Testis (tissue), 2 donors: ENCODE measurements at regions not wholly inside any gene's neighbourhood (a gene's known extent, or its start where the extent isn't known, plus 50 kb on each side); places are given as distances from the start of the nearest gene placed in this dataset.

Experiments
- POLR2A ChIP-seq: fragments of 450-650 bp; IDR thresholded peaks from one replicate; pipeline ENCODE4 v1.6.1; 2017; ENCODE audit warnings: antibody characterized with exemption, mild to moderate bottlenecking, moderate library complexity
- TF ChIP-seq, protein P1 (sequence below), 3 experiments: fragments of 450-650 bp in 2 of 3; fragments of 200-600 bp in 1 of 3; sonication (generic) in 1 of 3; IDR thresholded peaks; one replicate each; pipeline ENCODE4 v1.5.1; 2016 to 2019; ENCODE audit warnings: antibody characterized with exemption in 3 of 3, mild to moderate bottlenecking in 2 of 3, moderate library complexity in 1 of 3

DNA sequence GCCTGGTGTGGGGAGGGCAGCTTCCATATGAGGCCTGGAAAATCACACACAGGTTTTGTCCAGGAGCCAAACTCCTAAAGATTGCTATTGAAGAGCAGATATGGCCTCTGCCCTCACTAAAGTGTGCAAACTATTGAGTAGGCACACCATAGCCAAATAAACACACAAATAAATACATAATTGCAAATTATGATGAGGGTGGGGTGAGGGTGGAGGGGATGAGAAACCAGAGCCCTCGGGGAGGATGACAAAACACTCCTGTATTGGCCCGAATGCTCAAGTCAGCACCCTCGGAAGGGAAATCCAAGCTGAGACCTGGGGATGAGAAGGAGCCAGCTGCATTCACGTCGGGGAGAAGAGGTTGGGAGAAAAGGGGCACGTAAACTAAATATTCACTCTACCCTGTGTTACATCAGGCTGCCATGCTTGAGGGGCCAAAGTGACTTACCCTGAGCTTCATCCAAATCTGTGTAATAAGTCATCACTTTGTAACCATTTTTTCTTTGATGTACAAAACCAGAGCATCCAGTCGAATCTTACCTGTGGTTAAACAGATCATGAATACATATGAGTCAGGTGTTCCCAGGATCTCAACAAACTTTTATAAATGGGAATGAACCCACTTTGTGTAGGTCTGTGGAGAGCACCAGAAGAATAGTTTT lies 73.9 kb upstream of the PCSK1 start:
- TF ChIP-seq, protein P1, sequence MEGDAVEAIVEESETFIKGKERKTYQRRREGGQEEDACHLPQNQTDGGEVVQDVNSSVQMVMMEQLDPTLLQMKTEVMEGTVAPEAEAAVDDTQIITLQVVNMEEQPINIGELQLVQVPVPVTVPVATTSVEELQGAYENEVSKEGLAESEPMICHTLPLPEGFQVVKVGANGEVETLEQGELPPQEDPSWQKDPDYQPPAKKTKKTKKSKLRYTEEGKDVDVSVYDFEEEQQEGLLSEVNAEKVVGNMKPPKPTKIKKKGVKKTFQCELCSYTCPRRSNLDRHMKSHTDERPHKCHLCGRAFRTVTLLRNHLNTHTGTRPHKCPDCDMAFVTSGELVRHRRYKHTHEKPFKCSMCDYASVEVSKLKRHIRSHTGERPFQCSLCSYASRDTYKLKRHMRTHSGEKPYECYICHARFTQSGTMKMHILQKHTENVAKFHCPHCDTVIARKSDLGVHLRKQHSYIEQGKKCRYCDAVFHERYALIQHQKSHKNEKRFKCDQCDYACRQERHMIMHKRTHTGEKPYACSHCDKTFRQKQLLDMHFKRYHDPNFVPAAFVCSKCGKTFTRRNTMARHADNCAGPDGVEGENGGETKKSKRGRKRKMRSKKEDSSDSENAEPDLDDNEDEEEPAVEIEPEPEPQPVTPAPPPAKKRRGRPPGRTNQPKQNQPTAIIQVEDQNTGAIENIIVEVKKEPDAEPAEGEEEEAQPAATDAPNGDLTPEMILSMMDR (IDR thresholded peaks at IDR 0.05) = no peak
- TF ChIP-seq POLR2A = no peak
